ENCODE measurements at regions not wholly inside any gene's neighbourhood (a gene's known extent, or its start where the extent isn't known, plus 50 kb on each side); places are given as distances from the start of the nearest gene placed in this dataset.

- TF ChIP-seq POLR2A (IDR thresholded peaks at IDR 0.05) (no peak), CTCF (IDR thresholded peaks at IDR 0.05) (peak in 1 of 3 experiments; percentile 60)
Observed at GRCh38 chr6:159463119-159463829, 229.8 kb downstream of the SOD2 start.
